SK-N-MC (cell line): ENCODE measurements at regions not wholly inside any gene's neighbourhood (a gene's known extent, or its start where the extent isn't known, plus 50 kb on each side); places are given as distances from the start of the nearest gene placed in this dataset.

Source experiments
- EZH2 ChIP-seq: fragments of 200-600 bp; sonication (generic); IDR thresholded peaks from one replicate; pipeline ENCODE4 v1.6.1; 2017; ENCODE audit warnings: antibody characterized with exemption
- FOXP2 ChIP-seq: optimal IDR thresholded peaks from 2 replicates; pipeline ENCODE3; 2011; ENCODE audit warnings: mild to moderate bottlenecking, moderate library complexity; ENCODE audit not compliant: insufficient read depth; ENCODE audit errors: extremely low read length, control extremely low read depth
- POLR2AphosphoS5 ChIP-seq: IDR thresholded peaks from 2 replicates; pipeline ENCODE4 v1.6.1; 2012; ENCODE audit warnings: mild to moderate bottlenecking, low read depth, low read length, borderline replicate concordance

DNA sequence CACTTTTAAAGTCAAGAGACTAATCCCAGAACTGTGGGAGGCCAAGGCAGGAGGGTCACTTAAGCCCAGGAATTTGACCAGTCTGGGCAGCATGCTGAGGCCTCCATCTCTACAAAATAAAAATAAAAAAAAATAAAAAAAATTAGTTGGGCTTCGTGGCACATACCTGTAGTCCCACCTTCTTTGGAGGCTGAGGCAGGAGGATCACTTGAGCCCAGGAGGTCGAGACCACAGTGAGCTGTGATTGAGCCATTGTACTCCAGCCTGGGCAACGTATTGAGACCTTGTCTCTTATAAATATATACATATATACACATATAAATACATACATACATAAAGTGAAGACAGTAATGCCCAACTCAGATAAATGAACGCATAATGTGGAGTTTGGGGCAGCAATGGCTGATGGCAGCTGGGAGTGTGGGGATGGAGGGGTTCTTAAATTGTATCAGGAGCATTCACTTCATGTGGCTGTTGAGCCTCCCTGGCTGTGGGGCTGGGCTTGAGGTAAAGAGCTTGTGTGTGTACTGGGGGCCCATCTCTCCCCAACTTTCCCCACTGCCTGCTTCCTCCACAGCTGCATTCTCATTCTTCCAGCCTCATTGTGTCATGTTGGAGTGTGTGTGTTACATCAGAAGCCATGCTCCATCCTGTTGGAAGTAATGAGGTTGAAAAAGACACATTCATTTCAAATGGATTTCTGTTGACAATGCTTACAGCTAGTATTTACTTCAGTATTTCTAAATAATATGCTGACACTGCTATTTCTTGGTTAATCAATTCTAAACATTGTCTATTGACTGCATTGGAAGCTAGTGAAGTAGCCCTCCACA, 96.5 kb upstream of the HS6ST1 start:
- no peak for TF ChIP-seq POLR2AphosphoS5
- TF ChIP-seq EZH2 = no peak
- no peak for TF ChIP-seq FOXP2
